Vagina (tissue), 2 donors: ENCODE measurements at regions not wholly inside any gene's neighbourhood (a gene's known extent, or its start where the extent isn't known, plus 50 kb on each side); places are given as distances from the start of the nearest gene placed in this dataset.

Experiments
- CTCF ChIP-seq, 3 experiments: fragments of 450-650 bp in 2 of 3; fragments of 200-600 bp in 1 of 3; sonication (generic) in 1 of 3; IDR thresholded peaks; one replicate each; pipeline ENCODE4 v1.5.1; 2017 to 2019; ENCODE audit warnings: antibody characterized with exemption in 3 of 3, mild to moderate bottlenecking in 2 of 3, moderate library complexity in 2 of 3
- POLR2A ChIP-seq, 2 donors: fragments of 450-650 bp; IDR thresholded peaks; one replicate each; pipeline ENCODE4 v1.6.1; 2017; ENCODE audit warnings: antibody characterized with exemption in 2 of 2, mild to moderate bottlenecking in 2 of 2, moderate library complexity in 2 of 2
- POLR2AphosphoS5 ChIP-seq, 2 donors: sonication (generic); formaldehyde crosslinking; IDR thresholded peaks; one replicate each; pipeline ENCODE4 v1.9.0; 2017; ENCODE audit warnings: antibody characterized with exemption in 2 of 2, mild to moderate bottlenecking in 2 of 2, low read depth in 1 of 2; ENCODE audit not compliant: insufficient read depth in 1 of 2

- TF ChIP-seq CTCF (IDR thresholded peaks at IDR 0.05) (no peak), POLR2AphosphoS5 (IDR thresholded peaks at IDR 0.05; ENCODE audit: insufficient read depth in 1 of 2, low read depth in 1 of 2) (no peak), POLR2A (IDR thresholded peaks at IDR 0.05) (no peak)
Measured at GRCh38 chr12:63220921-63221320, 69.9 kb upstream of the AVPR1A start.
